ENCODE measurements at regions not wholly inside any gene's neighbourhood (a gene's known extent, or its start where the extent isn't known, plus 50 kb on each side); places are given as distances from the start of the nearest gene placed in this dataset.

DNA sequence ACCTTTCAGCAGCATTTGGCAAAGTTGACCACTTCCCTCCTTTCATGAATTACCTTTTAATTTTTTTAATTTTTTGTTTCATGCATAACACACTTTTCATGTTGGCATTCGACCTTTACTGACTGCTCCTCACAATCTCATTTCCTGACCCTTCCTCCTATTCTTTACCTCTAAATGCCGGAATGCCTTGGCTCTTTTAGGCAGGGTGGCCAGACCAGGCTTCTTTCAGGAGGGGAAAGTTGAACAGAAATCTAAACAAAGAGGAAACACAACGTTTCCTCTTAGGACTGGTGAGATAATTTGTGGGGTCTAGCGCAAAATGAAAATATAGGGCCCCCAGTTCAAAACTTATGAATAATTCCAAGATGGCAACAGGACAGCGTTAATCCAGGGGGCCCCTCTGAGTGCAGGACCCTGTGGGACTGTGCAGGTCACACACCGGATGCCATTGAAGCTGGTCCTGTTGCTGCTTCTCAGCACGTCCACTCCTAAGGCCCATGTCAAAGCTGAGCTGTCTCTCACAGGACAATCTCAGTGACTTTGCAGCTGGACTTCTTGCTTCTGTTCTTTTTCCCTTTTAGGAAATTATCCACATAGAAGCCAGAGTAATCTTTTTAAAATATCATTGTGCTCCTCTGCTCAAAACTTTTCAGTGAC, 313.8 kb downstream of the HDGFL1 start:
- no peak for DNase-seq (ENCODE audit: extremely low spot score)
- Histone ChIP-seq H3K36me3 (no peaks in the 10 kb centered on the region), H3K27ac (replicated peaks in 1 of 4) (no peak overlapping the region), H3K27me3 (no peaks in the 10 kb centered on the region), H3K9me3 (no peaks in the 10 kb centered on the region), H3K4me1 (peaks cover 20 to 42% (median 33%) of the 10 kb centered on the region in 4 donors), H3K4me3 (no peak overlapping the region)
- WGBS: 79% methylated on average over 7 of the region's 7 CpGs
- intact Hi-C loops (cut with DNase I): no loop called here
- no peak for TF ChIP-seq POLR2A (IDR thresholded peaks at IDR 0.05; ENCODE audit: low read depth)
- TF ChIP-seq EP300 (IDR thresholded peaks at IDR 0.05): no peak
- TF ChIP-seq, protein P1, sequence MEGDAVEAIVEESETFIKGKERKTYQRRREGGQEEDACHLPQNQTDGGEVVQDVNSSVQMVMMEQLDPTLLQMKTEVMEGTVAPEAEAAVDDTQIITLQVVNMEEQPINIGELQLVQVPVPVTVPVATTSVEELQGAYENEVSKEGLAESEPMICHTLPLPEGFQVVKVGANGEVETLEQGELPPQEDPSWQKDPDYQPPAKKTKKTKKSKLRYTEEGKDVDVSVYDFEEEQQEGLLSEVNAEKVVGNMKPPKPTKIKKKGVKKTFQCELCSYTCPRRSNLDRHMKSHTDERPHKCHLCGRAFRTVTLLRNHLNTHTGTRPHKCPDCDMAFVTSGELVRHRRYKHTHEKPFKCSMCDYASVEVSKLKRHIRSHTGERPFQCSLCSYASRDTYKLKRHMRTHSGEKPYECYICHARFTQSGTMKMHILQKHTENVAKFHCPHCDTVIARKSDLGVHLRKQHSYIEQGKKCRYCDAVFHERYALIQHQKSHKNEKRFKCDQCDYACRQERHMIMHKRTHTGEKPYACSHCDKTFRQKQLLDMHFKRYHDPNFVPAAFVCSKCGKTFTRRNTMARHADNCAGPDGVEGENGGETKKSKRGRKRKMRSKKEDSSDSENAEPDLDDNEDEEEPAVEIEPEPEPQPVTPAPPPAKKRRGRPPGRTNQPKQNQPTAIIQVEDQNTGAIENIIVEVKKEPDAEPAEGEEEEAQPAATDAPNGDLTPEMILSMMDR (IDR thresholded peaks at IDR 0.05): no peak
- no peak for TF ChIP-seq POLR2AphosphoS5 (IDR thresholded peaks at IDR 0.05)

DNA sequence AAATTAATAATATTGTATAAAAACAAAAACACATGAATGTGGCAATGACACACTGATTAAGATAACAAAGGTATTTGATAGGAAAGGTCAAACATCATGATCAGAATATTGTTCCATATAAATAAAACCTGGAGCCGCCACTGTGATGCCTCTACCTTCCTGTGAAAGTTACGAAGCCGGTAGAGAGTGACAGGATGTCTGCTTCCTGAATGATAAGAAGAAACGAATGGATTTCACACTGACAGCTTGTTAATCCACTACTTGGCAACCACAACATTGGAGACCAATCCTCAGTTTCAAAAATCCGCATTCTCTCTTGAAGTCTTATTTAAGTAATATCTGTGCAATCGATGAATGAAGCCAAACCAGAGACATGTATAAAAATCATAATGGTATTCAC, 315.1 kb downstream of the HDGFL1 start:
- WGBS: 70% methylated on average over 6 of the region's 6 CpGs
- intact Hi-C loops (cut with DNase I): no loop called here
- no peak for DNase-seq (ENCODE audit: extremely low spot score)
- H3K27ac ChIP-seq (replicated peaks in 1 of 4): no peak overlapping the region
- H3K9me3 ChIP-seq: no peaks in the 10 kb centered on the region
- H3K4me3 ChIP-seq: no peak overlapping the region
- TF ChIP-seq, protein P1 (IDR thresholded peaks at IDR 0.05): no peak
- TF ChIP-seq POLR2A (IDR thresholded peaks at IDR 0.05; ENCODE audit: low read depth): no peak
- TF ChIP-seq EP300 (IDR thresholded peaks at IDR 0.05): no peak
- no peak for TF ChIP-seq POLR2AphosphoS5 (IDR thresholded peaks at IDR 0.05)
- H3K36me3 ChIP-seq: no peaks in the 10 kb centered on the region
- peaks cover 20 to 42% (median 33%) of the 10 kb centered on the region in 4 donors for H3K4me1 ChIP-seq
- H3K27me3 ChIP-seq: no peaks in the 10 kb centered on the region

GRCh38 chr6:22886650-22887581, 317.6 kb downstream of the HDGFL1 start:
- WGBS: 90% methylated on average over 10 of the region's 10 CpGs
- no peaks in the 10 kb centered on the region for H3K27me3 ChIP-seq
- H3K36me3 ChIP-seq: no peaks in the 10 kb centered on the region
- no peak overlapping the region for H3K27ac ChIP-seq (replicated peaks in 1 of 4)
- DNase-seq (ENCODE audit: extremely low spot score): no peak
- intact Hi-C loops (cut with DNase I): no loop called here
- TF ChIP-seq, protein P1 (IDR thresholded peaks at IDR 0.05): no peak
- TF ChIP-seq POLR2AphosphoS5 (IDR thresholded peaks at IDR 0.05) (no peak), EP300 (IDR thresholded peaks at IDR 0.05) (no peak), POLR2A (IDR thresholded peaks at IDR 0.05; ENCODE audit: low read depth) (no peak)
- H3K4me3 ChIP-seq: no peak overlapping the region
- no peaks in the 10 kb centered on the region for H3K9me3 ChIP-seq
- H3K4me1 ChIP-seq: peaks cover 10 to 27% (median 17%) of the 10 kb centered on the region in 4 donors

DNA sequence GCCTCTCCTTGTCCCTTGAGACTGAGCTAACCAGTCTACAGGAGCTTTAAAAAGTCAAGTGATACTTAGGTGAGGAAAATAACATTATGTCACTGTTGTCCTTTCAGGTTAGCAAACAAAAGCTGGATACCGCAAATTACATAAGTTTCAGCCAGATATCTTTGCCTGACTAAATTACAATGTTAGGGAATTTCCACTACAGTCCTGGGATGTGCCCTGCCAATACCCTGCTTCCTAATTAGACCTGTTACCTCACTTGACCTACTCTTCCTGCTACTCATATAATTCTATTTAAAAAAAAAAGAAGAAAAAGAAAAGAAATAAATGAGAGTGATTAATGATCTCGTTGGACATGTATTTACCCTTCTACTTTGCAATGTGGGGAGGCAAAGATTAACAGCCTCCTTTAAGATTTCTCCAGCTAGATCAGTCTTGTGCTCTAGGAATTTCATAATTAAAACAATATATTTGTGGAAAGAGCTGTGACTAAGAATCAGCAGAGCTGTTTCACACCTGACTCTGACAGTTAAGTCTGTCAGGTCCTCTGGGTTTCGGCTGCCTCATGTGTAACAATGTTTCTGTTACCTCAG, 318.9 kb downstream of the HDGFL1 start:
- intact Hi-C loops (cut with DNase I): no loop called here
- peak overlapping the region; percentile 14 to 47 (median 37) for H3K27ac ChIP-seq (replicated peaks in 1 of 4)
- DNase-seq (ENCODE audit: extremely low spot score): no peak
- H3K9me3 ChIP-seq: no peaks in the 10 kb centered on the region
- TF ChIP-seq POLR2AphosphoS5 (IDR thresholded peaks at IDR 0.05) (no peak), POLR2A (IDR thresholded peaks at IDR 0.05; ENCODE audit: low read depth) (no peak), EP300 (IDR thresholded peaks at IDR 0.05) (no peak)
- TF ChIP-seq, protein P1 (IDR thresholded peaks at IDR 0.05): no peak
- H3K4me3 ChIP-seq: no peak overlapping the region
- peaks cover 7 to 32% (median 23%) of the 10 kb centered on the region in 4 donors for H3K4me1 ChIP-seq
- 37% methylated on average over 3 of the region's 3 CpGs for WGBS
- H3K36me3 ChIP-seq: no peaks in the 10 kb centered on the region
- H3K27me3 ChIP-seq: no peaks in the 10 kb centered on the region

All from esophagus muscularis mucosa (tissue), 4 donors.